Lower leg skin (tissue), 3 donors: ENCODE measurements at regions not wholly inside any gene's neighbourhood (a gene's known extent, or its start where the extent isn't known, plus 50 kb on each side); places are given as distances from the start of the nearest gene placed in this dataset.

Experiments used
- CTCF ChIP-seq, 3 donors: fragments of 450-650 bp; IDR thresholded peaks; one replicate each; pipeline ENCODE4 v1.5.1; 2016; ENCODE audit warnings: antibody characterized with exemption in 3 of 3, mild to moderate bottlenecking in 3 of 3, moderate library complexity in 2 of 3
- POLR2A ChIP-seq, 2 donors: fragments of 450-650 bp; IDR thresholded peaks; one replicate each; pipeline ENCODE4 v1.6.1; 2016 to 2017; ENCODE audit warnings: antibody characterized with exemption in 2 of 2, mild to moderate bottlenecking in 1 of 2, moderate library complexity in 1 of 2

- TF ChIP-seq CTCF (IDR thresholded peaks at IDR 0.05) (no peak), POLR2A (IDR thresholded peaks at IDR 0.05) (no peak)
Observed at GRCh38 chr10:9342885-9343570, 1288.5 kb downstream of the GATA3 start.
